GM23338 (cell line): ENCODE measurements at regions not wholly inside any gene's neighbourhood (a gene's known extent, or its start where the extent isn't known, plus 50 kb on each side); places are given as distances from the start of the nearest gene placed in this dataset.

Experiments used
- ATAC-seq: fragments of 200-7000 bp; cut with Tn5 transposase; 3 replicates; pipeline ENCODE4 v1.9.1; 2020
- DNase-seq: peaks from one replicate; pipeline ENCODE4 v3.0.0-alpha.2; 2015; ENCODE audit warnings: low spot score
- H2AFZ ChIP-seq: fragments of 200-600 bp; sonication (generic); 2 replicates; pipeline ENCODE4 v1.8.0; 2016; ENCODE audit warnings: antibody characterized with exemption, mild to moderate bottlenecking, moderate library complexity
- H3F3A ChIP-seq: fragments of 200-600 bp; sonication (generic); replicated peaks from 2 replicates; pipeline ENCODE4 v1.8.0; 2017; ENCODE audit warnings: antibody characterized with exemption, mixed run types, low read depth
- H3K27ac ChIP-seq: fragments of 200-600 bp; sonication (generic); 2 replicates; pipeline ENCODE4 v1.6.1; 2016; ENCODE audit warnings: low read depth
- H3K27me3 ChIP-seq: fragments of 200-600 bp; sonication (generic); 2 replicates; pipeline ENCODE4 v1.8.0; 2016; ENCODE audit warnings: mild to moderate bottlenecking, mixed run types, moderate library complexity; ENCODE audit not compliant: insufficient read depth
- H3K36me3 ChIP-seq: fragments of 200-600 bp; sonication (generic); 2 replicates; pipeline ENCODE4 v1.8.0; 2016; ENCODE audit warnings: mild to moderate bottlenecking; ENCODE audit not compliant: insufficient read depth
- H3K4me1 ChIP-seq: fragments of 200-600 bp; sonication (generic); 2 replicates; pipeline ENCODE4 v1.8.0; 2016; ENCODE audit warnings: mild to moderate bottlenecking, moderate library complexity; ENCODE audit not compliant: insufficient read depth
- H3K4me2 ChIP-seq: fragments of 200-600 bp; sonication (generic); 2 replicates; pipeline ENCODE4 v1.7.1; 2017; ENCODE audit warnings: mixed run types
- H3K4me3 ChIP-seq: fragments of 200-600 bp; sonication (generic); 2 replicates; pipeline ENCODE4 v1.6.1; 2016; ENCODE audit warnings: mixed run types
- H3K79me2 ChIP-seq: fragments of 200-600 bp; sonication (generic); replicated peaks from 2 replicates; pipeline ENCODE4 v1.8.0; 2017; ENCODE audit warnings: mild to moderate bottlenecking; ENCODE audit not compliant: insufficient read depth
- H3K9me2 ChIP-seq: fragments of 200-600 bp; sonication (generic); 2 replicates; pipeline ENCODE4 v1.8.0; 2017; ENCODE audit not compliant: insufficient read depth
- H4K20me1 ChIP-seq: fragments of 200-600 bp; sonication (generic); replicated peaks from 2 replicates; pipeline ENCODE4 v1.8.0; 2017; ENCODE audit warnings: mild to moderate bottlenecking; ENCODE audit not compliant: insufficient read depth
- H3K27ac Mint-ChIP-seq: 2 replicates; pipeline ENCODE4 v1.8.0; 2020; ENCODE audit warnings: inconsistent platforms, mild to moderate bottlenecking, moderate library complexity, mixed read lengths
- H3K27me3 Mint-ChIP-seq: 3 replicates; pipeline ENCODE4 v1.8.0; 2022; ENCODE audit warnings: low read depth, mild to moderate bottlenecking, moderate library complexity, mixed read lengths, inconsistent platforms; ENCODE audit not compliant: insufficient read depth, poor library complexity
- H3K36me3 Mint-ChIP-seq: 3 replicates; pipeline ENCODE4 v1.8.0; 2021; ENCODE audit warnings: low read depth, mild to moderate bottlenecking, inconsistent platforms, moderate library complexity, mixed read lengths
- H3K4me1 Mint-ChIP-seq: 3 replicates; pipeline ENCODE4 v1.8.0; 2020; ENCODE audit warnings: mild to moderate bottlenecking, inconsistent platforms, mixed read lengths
- H3K4me3 Mint-ChIP-seq: 3 replicates; pipeline ENCODE4 v1.8.0; 2021; ENCODE audit warnings: moderate library complexity, mild to moderate bottlenecking, inconsistent platforms, mixed read lengths
- H3K9me3 Mint-ChIP-seq: 3 replicates; pipeline ENCODE4 v1.8.0; 2020; ENCODE audit warnings: moderate library complexity, mild to moderate bottlenecking, inconsistent platforms, mixed read lengths
- CREB1 ChIP-seq: fragments of 250-450 bp; sonication (Bioruptor Pico); IDR thresholded peaks from 2 replicates; pipeline ENCODE4 v1.5.0; 2020; ENCODE audit warnings: low read depth, mild to moderate bottlenecking, moderate library complexity
- CTCF ChIP-seq, 2 experiments: fragments of 200-600 bp in 1 of 2; sonication (generic) in 1 of 2; conservative IDR thresholded peaks; 2 replicates each; pipeline versions ENCODE4 v1.5.1 to v1.6.1; 2016 to 2017; ENCODE audit warnings: antibody characterized with exemption in 2 of 2, low read depth in 2 of 2, mild to moderate bottlenecking in 2 of 2, moderate library complexity in 1 of 2
- ETS1 ChIP-seq: IDR thresholded peaks from 2 replicates; pipeline ENCODE4 v1.6.1; 2016; ENCODE audit warnings: antibody characterized with exemption
- EZH2 ChIP-seq: fragments of 200-600 bp; sonication (generic); IDR thresholded peaks from one replicate; pipeline ENCODE4 v1.8.0; 2017; ENCODE audit warnings: antibody characterized with exemption, mild to moderate bottlenecking, low read depth; ENCODE audit not compliant: unreplicated experiment
- EZH2phosphoT487 ChIP-seq: fragments of 200-600 bp; sonication (generic); IDR thresholded peaks from one replicate; pipeline ENCODE4 v1.8.1; 2018; ENCODE audit warnings: antibody characterized with exemption; ENCODE audit not compliant: unreplicated experiment
- JUNB ChIP-seq: IDR thresholded peaks from one replicate; pipeline ENCODE4 v1.6.1; 2016; ENCODE audit warnings: antibody characterized with exemption; ENCODE audit not compliant: unreplicated experiment
- NANOG ChIP-seq: IDR thresholded peaks from 2 replicates; pipeline ENCODE4 v1.6.1; 2016; ENCODE audit warnings: antibody characterized with exemption, borderline replicate concordance
- POLR2AphosphoS5 ChIP-seq: IDR thresholded peaks from 2 replicates; pipeline ENCODE4 v1.6.1; 2016; ENCODE audit warnings: antibody characterized with exemption, low read depth
- REST ChIP-seq: IDR thresholded peaks from one replicate; pipeline ENCODE4 v1.6.1; 2018; ENCODE audit warnings: antibody characterized with exemption; ENCODE audit not compliant: unreplicated experiment
- STAT1 ChIP-seq: IDR thresholded peaks from one replicate; pipeline ENCODE4 v1.6.1; 2016; ENCODE audit warnings: antibody characterized with exemption; ENCODE audit not compliant: unreplicated experiment
- ZNF114 ChIP-seq: fragments of 250-450 bp; sonication (Bioruptor Pico); IDR thresholded peaks from 2 replicates; pipeline ENCODE4 v1.5.0; 2020; ENCODE audit warnings: mild to moderate bottlenecking, moderate library complexity
- ZNF331 ChIP-seq: fragments of 250-450 bp; sonication (Bioruptor Pico); IDR thresholded peaks from 2 replicates; pipeline ENCODE4 v1.5.0; 2020; ENCODE audit warnings: low read depth, mild to moderate bottlenecking, moderate library complexity
- ZNF462 ChIP-seq: fragments of 250-450 bp; sonication (Bioruptor Pico); IDR thresholded peaks from 2 replicates; pipeline ENCODE4 v1.5.0; 2020; ENCODE audit warnings: mild to moderate bottlenecking, moderate library complexity

- Mint-ChIP-seq H3K4me3 (no peak overlapping the region), H3K27ac (no peak overlapping the region), H3K9me3 (no peaks in the 10 kb centered on the region), H3K4me1 (no peaks in the 10 kb centered on the region), H3K27me3 (no peaks in the 10 kb centered on the region), H3K36me3 (no peaks in the 10 kb centered on the region)
- Histone ChIP-seq H3K36me3 (no peaks in the 10 kb centered on the region), H3K4me2 (no peak overlapping the region), H3K27ac (no peak overlapping the region), H3K4me3 (no peak overlapping the region), H2AFZ (no peak overlapping the region), H3K9me2 (no peaks in the 10 kb centered on the region), H3K79me2 (no peaks in the 10 kb centered on the region), H3K27me3 (no peaks in the 10 kb centered on the region), H3F3A (no peaks in the 10 kb centered on the region), H3K4me1 (no peaks in the 10 kb centered on the region), H4K20me1 (no peaks in the 10 kb centered on the region)
- no peak for DNase-seq
- ATAC-seq: no peak
- TF ChIP-seq STAT1 (no peak), POLR2AphosphoS5 (no peak), EZH2phosphoT487 (no peak), REST (no peak), ETS1 (no peak), CTCF (conservative IDR thresholded peaks at IDR 0.05; ENCODE audit: low read depth in 2 of 2) (no peak), NANOG (no peak), ZNF331 (CRISPR knock-in tag) (no peak), EZH2 (no peak), ZNF462 (CRISPR knock-in tag) (no peak), ZNF114 (no peak), CREB1 (CRISPR knock-in tag) (no peak), JUNB (no peak)
These were observed 867.2 kb downstream of the CDH11 start for GRCh38 chr16:64254443-64255367.
